CD4-positive, alpha-beta T cell treated with Interleukin-4 for 4 hours (primary cell): ENCODE measurements at regions not wholly inside any gene's neighbourhood (a gene's known extent, or its start where the extent isn't known, plus 50 kb on each side); places are given as distances from the start of the nearest gene placed in this dataset.
"Not testable (repeated sequence)": the region's sequence is repeated elsewhere in the genome, so short reads cannot be mapped to it uniquely, and the experiment has no call there.

Experiments used
- DNase-seq: peaks from one replicate; pipeline ENCODE4 v3.0.0-alpha.2; 2020

- DNase-seq: not testable (repeated sequence)
Observed at GRCh38 chr1:149234926-149235914, 131.9 kb upstream of the NBPF9 start.

GRCh38 chr1:149237515-149237914, 134.2 kb upstream of the NBPF9 start:
- not testable (repeated sequence) for DNase-seq

- DNase-seq: not testable (repeated sequence)
Observed at GRCh38 chr1:149239897-149240508, 136.7 kb upstream of the NBPF9 start.

- DNase-seq: not testable (repeated sequence)
Observed at GRCh38 chr1:149240530-149240929, 137.2 kb upstream of the NBPF9 start.

GRCh38 chr1:149241272-149241671, 137.9 kb upstream of the NBPF9 start:
- not testable (repeated sequence) for DNase-seq

- DNase-seq: not testable (repeated sequence)
Observed at GRCh38 chr1:149243572-149243971, 140.2 kb upstream of the NBPF9 start.

- not testable (repeated sequence) for DNase-seq
Observed at GRCh38 chr1:149244621-149245020, 141.3 kb upstream of the NBPF9 start.

GRCh38 chr1:149246212-149246611, 142.9 kb upstream of the NBPF9 start:
- DNase-seq: not testable (repeated sequence)

- not testable (repeated sequence) for DNase-seq
Observed at GRCh38 chr1:149248610-149249009, 145.3 kb upstream of the NBPF9 start.

- not testable (repeated sequence) for DNase-seq
Observed at GRCh38 chr1:149249850-149250467, 146.6 kb upstream of the NBPF9 start.

- not testable (repeated sequence) for DNase-seq
Observed at GRCh38 chr1:149254894-149255847, 151.8 kb upstream of the NBPF9 start.

- not testable (repeated sequence) for DNase-seq
Observed at GRCh38 chr1:149260284-149260683, 156.9 kb upstream of the NBPF9 start.

GRCh38 chr1:149260736-149261340, 157.5 kb upstream of the NBPF9 start:
- DNase-seq: not testable (repeated sequence)

- not testable (repeated sequence) for DNase-seq
Observed at GRCh38 chr1:149267287-149267686, 163.9 kb upstream of the NBPF9 start.

GRCh38 chr1:149269001-149269702, 165.8 kb upstream of the NBPF9 start:
- DNase-seq: not testable (repeated sequence)

- DNase-seq: not testable (repeated sequence)
Observed at GRCh38 chr1:149269833-149270232, 166.5 kb upstream of the NBPF9 start.

GRCh38 chr1:149274493-149274892, 171.1 kb upstream of the NBPF9 start:
- DNase-seq: not testable (repeated sequence)

- not testable (repeated sequence) for DNase-seq
Observed at GRCh38 chr1:149275802-149276201, 172.5 kb upstream of the NBPF9 start.

GRCh38 chr1:149276496-149276895, 173.1 kb upstream of the NBPF9 start:
- DNase-seq: not testable (repeated sequence)

GRCh38 chr1:149278156-149278555, 174.8 kb upstream of the NBPF9 start:
- DNase-seq: not testable (repeated sequence)

GRCh38 chr1:149279015-149279414, 175.7 kb upstream of the NBPF9 start:
- DNase-seq: not testable (repeated sequence)
